H1 (cell line): ENCODE measurements at regions not wholly inside any gene's neighbourhood (a gene's known extent, or its start where the extent isn't known, plus 50 kb on each side); places are given as distances from the start of the nearest gene placed in this dataset.

Experiments
- CTCF ChIA-PET: fragments of 300-600 bp; sonication (Branson Sonifier 250); formaldehyde crosslinking; loops from one replicate; lab custom pipeline; 2021; ENCODE audit not compliant: partially characterized antibody; lab: Charles Lee
- POLR2A ChIA-PET: fragments of 300-600 bp; sonication (Branson Sonifier 250); formaldehyde crosslinking; loops from one replicate; lab custom pipeline; 2021; ENCODE audit warnings: inconsistent platforms; ENCODE audit not compliant: partially characterized antibody; lab: Charles Lee
- DNase-seq, 2 experiments: peaks; one replicate each; pipeline versions ENCODE4 v3.0.0 to v3.0.0-alpha.2; 2010 to 2022; ENCODE audit warnings: low spot score in 2 of 2, low read depth in 1 of 2, mixed read lengths in 1 of 2
- FAIRE-seq: peaks from 2 replicates; lab custom pipeline; 2011; peaks lifted over from hg19 to GRCh38; lab: Jason Lieb, UNC
- H2AFZ ChIP-seq: 2 replicates; pipeline ENCODE4 v1.8.1; 2012; ENCODE audit warnings: low read length, inconsistent platforms
- H2AK5ac ChIP-seq: 2 replicates; pipeline ENCODE4 v1.6.1; 2013; ENCODE audit warnings: low read depth, low read length
- H2BK120ac ChIP-seq: replicated peaks from 2 replicates; pipeline ENCODE3; 2013; ENCODE audit warnings: low read depth, low read length, inconsistent platforms
- H2BK12ac ChIP-seq: 2 replicates; pipeline ENCODE4 v1.6.1; 2013; ENCODE audit warnings: low read depth, low read length
- H2BK15ac ChIP-seq: 2 replicates; pipeline ENCODE4 v1.6.1; 2013; ENCODE audit warnings: low read length
- H2BK20ac ChIP-seq: 2 replicates; pipeline ENCODE4 v1.6.1; 2013; ENCODE audit warnings: low read length
- H2BK5ac ChIP-seq: 2 replicates; pipeline ENCODE4 v1.6.1; 2013; ENCODE audit warnings: low read depth, low read length
- H3K14ac ChIP-seq: 2 replicates; pipeline ENCODE4 v1.6.1; 2013; ENCODE audit warnings: inconsistent platforms; ENCODE audit not compliant: insufficient read length
- H3K18ac ChIP-seq: 2 replicates; pipeline ENCODE4 v1.6.1; 2013; ENCODE audit warnings: low read length; ENCODE audit errors: extremely low read depth
- H3K23ac ChIP-seq: 2 replicates; pipeline ENCODE4 v1.6.1; 2013; ENCODE audit warnings: inconsistent platforms; ENCODE audit not compliant: insufficient read length
- H3K23me2 ChIP-seq: 2 replicates; pipeline ENCODE4 v1.6.1; 2013; ENCODE audit warnings: low read depth, low read length
- H3K27ac ChIP-seq: 2 replicates; pipeline ENCODE4 v1.6.1; 2011; ENCODE audit warnings: low read depth, low read length, inconsistent platforms
- H3K27me3 ChIP-seq, 4 experiments: replicated peaks in 1 of 4; 1 replicate in 1 of 4; 2 replicates in 3 of 4; pipeline versions ENCODE4 v1.6.1 to v1.8.1; 2011 to 2013; ENCODE audit warnings: low read length in 3 of 4, mild to moderate bottlenecking in 3 of 4, inconsistent platforms in 2 of 4, mixed read lengths in 2 of 4, moderate library complexity in 1 of 4; ENCODE audit not compliant: control insufficient read depth in 3 of 4, insufficient read depth in 3 of 4; ENCODE audit errors: extremely low read depth in 1 of 4
- H3K36me3 ChIP-seq, 4 experiments: 2 replicates each; pipeline versions ENCODE4 v1.6.1 to v1.8.1; 2011 to 2013; ENCODE audit warnings: mild to moderate bottlenecking in 4 of 4, low read length in 3 of 4, moderate library complexity in 2 of 4, control low read depth in 1 of 4, inconsistent platforms in 1 of 4; ENCODE audit not compliant: insufficient read depth in 4 of 4, control insufficient read depth in 2 of 4
- H3K4ac ChIP-seq: replicated peaks from 2 replicates; pipeline ENCODE3; 2013; ENCODE audit warnings: low read length, low read depth, mixed read lengths, inconsistent platforms; ENCODE audit not compliant: insufficient read length
- H3K4me1 ChIP-seq, 4 experiments: replicated peaks in 1 of 4; 1 replicate in 1 of 4; 2 replicates in 3 of 4; pipeline versions ENCODE4 v1.6.1 to v1.8.1; 2011 to 2013; ENCODE audit warnings: low read length in 3 of 4, inconsistent platforms in 2 of 4, mixed read lengths in 1 of 4; ENCODE audit not compliant: insufficient read depth in 4 of 4, control insufficient read depth in 3 of 4
- H3K4me2 ChIP-seq, 2 experiments: 2 replicates each; pipeline versions ENCODE4 v1.6.1 to v1.8.1; 2011 to 2013; ENCODE audit warnings: low read depth in 2 of 2, low read length in 2 of 2, control low read depth in 1 of 2, inconsistent platforms in 1 of 2, mild to moderate bottlenecking in 1 of 2; ENCODE audit not compliant: insufficient read depth in 1 of 2
- H3K4me3 ChIP-seq, 4 experiments: fragments of 200-600, 300-600 bp in 1 of 4; sonication (generic), shearing (Covaris generic), sonication (Bioruptor Twin) in 1 of 4; 2 replicates each; pipeline versions ENCODE4 v1.5.1 to v1.8.1; 2011 to 2016; ENCODE audit warnings: low read length in 4 of 4, low read depth in 3 of 4, control low read depth in 2 of 4, inconsistent platforms in 2 of 4, mild to moderate bottlenecking in 2 of 4, mixed read lengths in 1 of 4, moderate library complexity in 1 of 4; ENCODE audit not compliant: insufficient read depth in 2 of 4; ENCODE audit errors: extremely low read depth in 1 of 4
- H3K56ac ChIP-seq: replicated peaks from 2 replicates; pipeline ENCODE3; 2013; ENCODE audit warnings: low read depth, mild to moderate bottlenecking, mixed read lengths, low read length, inconsistent platforms; ENCODE audit not compliant: insufficient read length
- H3K79me1 ChIP-seq: 2 replicates; pipeline ENCODE4 v1.6.1; 2013; ENCODE audit warnings: low read depth, low read length, control low read depth
- H3K79me2 ChIP-seq, 2 experiments: 2 replicates each; pipeline versions ENCODE4 v1.6.1 to v1.8.1; 2012 to 2013; ENCODE audit warnings: low read length in 2 of 2, mild to moderate bottlenecking in 2 of 2, inconsistent platforms in 1 of 2; ENCODE audit not compliant: insufficient read depth in 2 of 2, control insufficient read depth in 1 of 2
- H3K9ac ChIP-seq, 4 experiments: replicated peaks in 1 of 4; 1 replicate in 1 of 4; 2 replicates in 3 of 4; pipeline versions ENCODE4 v1.6.1 to v1.8.1; 2011 to 2013; ENCODE audit warnings: low read depth in 3 of 4, low read length in 3 of 4, control low read depth in 2 of 4, mild to moderate bottlenecking in 2 of 4, moderate library complexity in 2 of 4, inconsistent platforms in 1 of 4; ENCODE audit errors: extremely low read depth in 1 of 4
- H3K9me3 ChIP-seq, 2 experiments: 2 replicates each; pipeline versions ENCODE4 v1.6.1 to v1.8.1; 2012 to 2013; ENCODE audit warnings: mild to moderate bottlenecking in 2 of 2, moderate library complexity in 2 of 2, control low read depth in 1 of 2, inconsistent platforms in 1 of 2, low read depth in 1 of 2, low read length in 1 of 2, mixed read lengths in 1 of 2; ENCODE audit not compliant: insufficient read depth in 2 of 2
- H4K20me1 ChIP-seq, 2 experiments: replicated peaks in 1 of 2; 2 replicates each; pipeline versions ENCODE3 to v1.8.1; 2011 to 2013; ENCODE audit warnings: inconsistent platforms in 2 of 2, low read length in 2 of 2, mild to moderate bottlenecking in 1 of 2; ENCODE audit not compliant: insufficient read depth in 2 of 2, control insufficient read depth in 1 of 2
- H4K5ac ChIP-seq: 2 replicates; pipeline ENCODE4 v1.6.1; 2013; ENCODE audit warnings: low read length, low read depth, mixed read lengths, inconsistent platforms; ENCODE audit not compliant: insufficient read length
- H4K8ac ChIP-seq: 2 replicates; pipeline ENCODE4 v1.8.0; 2013; ENCODE audit warnings: mild to moderate bottlenecking, moderate library complexity, low read length, inconsistent platforms; ENCODE audit not compliant: insufficient read depth; ENCODE audit errors: extremely low read depth
- H4K91ac ChIP-seq: replicated peaks from 2 replicates; pipeline ENCODE3; 2013; ENCODE audit warnings: low read length, mixed read lengths, inconsistent platforms; ENCODE audit not compliant: insufficient read length
- EP300 ChIP-seq, 2 experiments: IDR thresholded peaks; 1 replicate in 1 of 2; 2 replicates in 1 of 2; pipeline ENCODE4 v1.6.1; 2011 to 2012; ENCODE audit warnings: low read depth in 2 of 2, low read length in 2 of 2, mild to moderate bottlenecking in 2 of 2, borderline replicate concordance in 1 of 2, inconsistent platforms in 1 of 2, moderate library complexity in 1 of 2
- FOSL1 ChIP-seq: IDR thresholded peaks from 2 replicates; pipeline ENCODE4 v1.6.1; 2011; ENCODE audit warnings: mild to moderate bottlenecking, low read depth, low read length, moderate library complexity; ENCODE audit not compliant: insufficient read depth
- POLR2AphosphoS5 ChIP-seq: IDR thresholded peaks from 2 replicates; pipeline ENCODE4 v1.6.1; 2011; ENCODE audit warnings: low read depth, low read length
- POU5F1 ChIP-seq: IDR thresholded peaks from 2 replicates; pipeline ENCODE4 v1.6.1; 2011; ENCODE audit warnings: low read depth, mild to moderate bottlenecking, low read length, moderate library complexity
- SIX5 ChIP-seq: IDR thresholded peaks from 2 replicates; pipeline ENCODE4 v1.6.1; 2011; ENCODE audit warnings: mild to moderate bottlenecking, low read depth, low read length
- TAF1 ChIP-seq: IDR thresholded peaks from 2 replicates; pipeline ENCODE4 v1.6.1; 2011; ENCODE audit warnings: mild to moderate bottlenecking, low read depth, low read length
- WGBS, 2 experiments: shearing (Covaris generic) in 1 of 2; methylation state at CpG; one replicate each; pipeline versions ENCODE4 v1.1.6 to v1.1.7; 2013 to 2015; ENCODE audit warnings: low lambda C conversion rate in 2 of 2, mixed read lengths in 2 of 2, inconsistent platforms in 1 of 2, low coverage in 1 of 2, missing lambda C conversion rate in 1 of 2; ENCODE audit not compliant: insufficient replicate concordance in 2 of 2, insufficient coverage in 1 of 2, insufficient read length in 1 of 2; ENCODE audit errors: extremely low coverage in 1 of 2, missing lambda C conversion rate in 1 of 2; 5-methylcytosine and 5-hydroxymethylcytosine counted together
- TF ChIP-seq, protein P1 (sequence below): IDR thresholded peaks from 2 replicates; pipeline ENCODE4 v1.6.1; 2012; ENCODE audit warnings: low read length, inconsistent platforms

DNA sequence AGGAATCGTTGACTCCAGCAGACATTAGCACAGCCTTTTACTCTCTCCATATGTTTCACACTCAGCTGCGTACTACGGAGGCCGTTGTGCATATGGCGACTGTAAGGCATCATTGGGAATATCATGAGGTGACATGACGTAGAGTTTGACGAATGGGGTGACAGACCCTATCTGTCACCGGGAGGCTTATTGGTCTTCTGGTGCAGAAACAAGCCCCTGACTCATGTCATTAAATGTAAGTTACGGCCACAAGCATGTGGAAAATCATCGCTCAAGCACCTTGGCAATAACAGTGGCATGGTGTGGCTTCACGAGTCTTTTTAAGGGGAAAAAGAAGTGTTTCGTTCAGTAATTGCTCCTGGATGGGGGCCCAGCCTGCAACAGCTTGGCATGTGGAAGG, 115.2 kb upstream of the LRPAP1 start:
- no peaks in the 10 kb centered on the region for H3K79me2 ChIP-seq
- H4K5ac ChIP-seq = no peak overlapping the region
- H2BK12ac ChIP-seq = no peak overlapping the region
- no peak overlapping the region for H3K27ac ChIP-seq
- peaks cover 0 to 5% (median 0%) of the 10 kb centered on the region in 4 experiments; a peak in 1 of 7 replicates for H3K4me1 ChIP-seq
- no peaks in the 10 kb centered on the region for H3K79me1 ChIP-seq
- no peaks in the 10 kb centered on the region for H3K36me3 ChIP-seq
- no peak overlapping the region for H3K4me3 ChIP-seq
- FAIRE-seq = no peak
- no peak overlapping the region for H3K14ac ChIP-seq
- H2BK15ac ChIP-seq = no peak overlapping the region
- H2AK5ac ChIP-seq = no peak overlapping the region
- H3K9me3 ChIP-seq = no peaks in the 10 kb centered on the region
- H3K56ac ChIP-seq = no peak overlapping the region
- H3K23me2 ChIP-seq = no peaks in the 10 kb centered on the region
- ChIA-PET CTCF (interaction anchor here (0.9 to 1.5 kb wide), 2 partner anchors 13 to 81 kb away, joined by 3 to 4 read pairs; no protein-coding TSS in a partner anchor), POLR2A (no interaction called here)
- WGBS, 2 experiments = 91% methylated on average over 12 of the region's 12 CpGs; no CpG with 5 or more reads in 1 of the 2 experiments
- TF ChIP-seq POU5F1 (no peak), SIX5 (no peak), EP300 (IDR thresholded peaks at IDR 0.05; ENCODE audit: borderline replicate concordance in 1 of 2, low read depth in 2 of 2, low read length in 2 of 2) (no peak), TAF1 (no peak), POLR2AphosphoS5 (no peak), FOSL1 (no peak)
- TF ChIP-seq, protein P1, sequence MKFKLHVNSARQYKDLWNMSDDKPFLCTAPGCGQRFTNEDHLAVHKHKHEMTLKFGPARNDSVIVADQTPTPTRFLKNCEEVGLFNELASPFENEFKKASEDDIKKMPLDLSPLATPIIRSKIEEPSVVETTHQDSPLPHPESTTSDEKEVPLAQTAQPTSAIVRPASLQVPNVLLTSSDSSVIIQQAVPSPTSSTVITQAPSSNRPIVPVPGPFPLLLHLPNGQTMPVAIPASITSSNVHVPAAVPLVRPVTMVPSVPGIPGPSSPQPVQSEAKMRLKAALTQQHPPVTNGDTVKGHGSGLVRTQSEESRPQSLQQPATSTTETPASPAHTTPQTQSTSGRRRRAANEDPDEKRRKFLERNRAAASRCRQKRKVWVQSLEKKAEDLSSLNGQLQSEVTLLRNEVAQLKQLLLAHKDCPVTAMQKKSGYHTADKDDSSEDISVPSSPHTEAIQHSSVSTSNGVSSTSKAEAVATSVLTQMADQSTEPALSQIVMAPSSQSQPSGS = no peak
- H3K4ac ChIP-seq = no peak overlapping the region
- H3K23ac ChIP-seq = no peak overlapping the region
- H3K27me3 ChIP-seq = 0 out of 7 replicates have a peak, but pooled peaks cover 0 to 4% (median under 1%) of the 10 kb centered on the region in 4 experiments
- no peak overlapping the region for H2AFZ ChIP-seq
- H3K18ac ChIP-seq = no peak overlapping the region
- H2BK120ac ChIP-seq = no peak overlapping the region
- no peak for DNase-seq
- no peak overlapping the region for H2BK5ac ChIP-seq
- H3K4me2 ChIP-seq = no peak overlapping the region
- H3K9ac ChIP-seq = no peak overlapping the region
- H4K20me1 ChIP-seq = peaks cover 0 to 3% of the 10 kb centered on the region in 2 experiments
- H2BK20ac ChIP-seq = no peak overlapping the region
- no peak overlapping the region for H4K91ac ChIP-seq
- no peak overlapping the region for H4K8ac ChIP-seq
